Adrenal gland (tissue), 5 donors: ENCODE measurements at regions not wholly inside any gene's neighbourhood (a gene's known extent, or its start where the extent isn't known, plus 50 kb on each side); places are given as distances from the start of the nearest gene placed in this dataset.

Source experiments
- CTCF ChIP-seq, 6 experiments: fragments of 450-650 bp in 4 of 6; fragments of 200-600 bp in 2 of 6; sonication (generic) in 1 of 6; IDR thresholded peaks; 1 replicate in 5 of 6; 2 replicates in 1 of 6; pipeline versions ENCODE4 v1.5.1 to v1.8.0; 2016 to 2021; ENCODE audit warnings: antibody characterized with exemption in 6 of 6, mild to moderate bottlenecking in 2 of 6, moderate library complexity in 1 of 6
- POLR2A ChIP-seq, 2 donors: fragments of 450-650 bp; IDR thresholded peaks; one replicate each; pipeline ENCODE4 v1.6.1; 2017; ENCODE audit warnings: antibody characterized with exemption in 2 of 2, mild to moderate bottlenecking in 2 of 2, moderate library complexity in 1 of 2
- donor health status: DM: no; HTN: no; CAD: no.

DNA sequence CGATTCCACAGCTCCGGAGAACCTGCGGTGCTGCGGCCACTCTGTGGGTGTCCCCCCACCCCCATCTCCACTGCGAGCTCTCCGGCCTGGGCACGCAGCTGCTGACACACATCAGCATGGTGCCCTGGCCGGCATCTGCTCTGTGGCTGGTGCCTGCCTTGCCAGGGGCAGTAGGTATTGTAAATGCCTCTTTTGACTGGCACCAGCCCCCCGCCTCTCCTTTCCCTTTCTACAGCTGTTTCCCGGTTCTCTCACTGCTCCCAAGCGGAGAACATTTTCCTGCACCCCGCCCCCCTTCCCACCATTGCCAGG lies 357.1 kb upstream of the ZNF32 start:
- TF ChIP-seq CTCF (IDR thresholded peaks at IDR 0.05): no peak
- TF ChIP-seq POLR2A (IDR thresholded peaks at IDR 0.05): no peak
